Aorta (tissue), 5 donors: ENCODE measurements at regions not wholly inside any gene's neighbourhood (a gene's known extent, or its start where the extent isn't known, plus 50 kb on each side); places are given as distances from the start of the nearest gene placed in this dataset.

ENCODE experiments used
- ATAC-seq: fragments of 200-7000 bp; cut with Tn5 transposase; one replicate; pipeline ENCODE4 v1.9.1; 2022; ENCODE audit warnings: moderate library complexity; ENCODE audit not compliant: low FRiP score
- DNase-seq, 2 donors: peaks; one replicate each; pipeline ENCODE4 v3.0.0-alpha.2; 2020
- H3K27ac ChIP-seq, 2 donors: one replicate each; pipeline ENCODE4 v1.5.1; 2013; ENCODE audit warnings: low read length in 2 of 2, mild to moderate bottlenecking in 2 of 2, moderate library complexity in 2 of 2, control low read depth in 1 of 2, inconsistent platforms in 1 of 2, low read depth in 1 of 2
- H3K27me3 ChIP-seq, 2 donors: one replicate each; pipeline ENCODE4 v1.6.1; 2013; ENCODE audit warnings: control low read depth in 1 of 2, low read length in 1 of 2, mild to moderate bottlenecking in 1 of 2, moderate library complexity in 1 of 2; ENCODE audit not compliant: insufficient read depth in 2 of 2, control insufficient read depth in 1 of 2
- H3K36me3 ChIP-seq, 2 donors: one replicate each; pipeline ENCODE4 v1.6.1; 2013; ENCODE audit warnings: control low read depth in 1 of 2, low read length in 1 of 2, mild to moderate bottlenecking in 1 of 2; ENCODE audit not compliant: insufficient read depth in 2 of 2, control insufficient read depth in 1 of 2
- H3K4me1 ChIP-seq, 2 donors: one replicate each; pipeline ENCODE4 v1.6.1; 2013; ENCODE audit warnings: low read length in 2 of 2, control low read depth in 1 of 2, mild to moderate bottlenecking in 1 of 2, moderate library complexity in 1 of 2; ENCODE audit not compliant: insufficient read depth in 2 of 2, control insufficient read depth in 1 of 2
- H3K4me3 ChIP-seq, 2 donors: one replicate each; pipeline ENCODE4 v1.5.1; 2013; ENCODE audit warnings: low read length in 2 of 2, control low read depth in 1 of 2, mild to moderate bottlenecking in 1 of 2
- H3K9me3 ChIP-seq: one replicate; pipeline ENCODE4 v1.6.1; 2013; ENCODE audit warnings: mild to moderate bottlenecking, low read length; ENCODE audit not compliant: control insufficient read depth
- WGBS, 2 donors: extraction: QIAGEN DNeasy Blood & Tissue Kit; methylation state at CpG; one replicate each; pipeline ENCODE4 v1.1.7; 2013; 5-methylcytosine and 5-hydroxymethylcytosine counted together
- intact Hi-C, 2 donors: fragments of 100-400 bp; cut with DNase I; formaldehyde crosslinking; loops; one replicate each; pipeline versions ENCODE4 v1.14.2 to v1.15.0; 2022
- donor health status: healthy with polysubstance abuse.
- donor health status: Bipolar disorder and iron deficiency.
- donor health status: DM: no; HTN: no; CAD: no.
- donor health status: DM: no; HTN: no; CAD: no.
- donor health status: DM: yes; HTN: yes; CAD: no.

DNA sequence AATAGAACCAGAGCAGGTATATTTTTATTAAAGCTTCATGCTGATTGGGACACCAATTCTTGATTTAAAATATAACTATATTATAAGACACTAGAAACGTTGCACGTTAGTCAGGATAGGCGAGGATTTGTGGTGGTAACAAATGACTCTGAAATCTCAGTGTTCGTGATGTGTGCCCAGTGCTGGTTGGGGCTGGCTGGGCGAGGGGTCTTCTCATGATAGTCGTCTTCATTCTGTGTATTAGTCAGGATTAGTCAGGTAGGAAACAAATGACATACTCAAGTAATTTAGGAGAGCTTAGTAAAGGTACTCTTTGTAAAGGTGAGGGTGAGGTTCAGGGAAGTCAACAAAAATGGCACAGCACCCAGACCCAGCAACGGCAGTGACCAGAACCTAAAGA, 73.9 kb upstream of the HIF1A start:
- Histone ChIP-seq H3K4me3 (no peak overlapping the region), H3K27me3 (no peaks in the 10 kb centered on the region), H3K4me1 (peaks cover 0 to under 1% of the 10 kb centered on the region in 2 donors), H3K27ac (no peak overlapping the region), H3K36me3 (no peaks in the 10 kb centered on the region), H3K9me3 (no peaks in the 10 kb centered on the region)
- no peak for DNase-seq
- 81 to 82% methylated on average over 7 of the region's 7 CpGs for WGBS, 2 donors
- ATAC-seq, result no peak
- intact Hi-C loops, result no loop called here

DNA sequence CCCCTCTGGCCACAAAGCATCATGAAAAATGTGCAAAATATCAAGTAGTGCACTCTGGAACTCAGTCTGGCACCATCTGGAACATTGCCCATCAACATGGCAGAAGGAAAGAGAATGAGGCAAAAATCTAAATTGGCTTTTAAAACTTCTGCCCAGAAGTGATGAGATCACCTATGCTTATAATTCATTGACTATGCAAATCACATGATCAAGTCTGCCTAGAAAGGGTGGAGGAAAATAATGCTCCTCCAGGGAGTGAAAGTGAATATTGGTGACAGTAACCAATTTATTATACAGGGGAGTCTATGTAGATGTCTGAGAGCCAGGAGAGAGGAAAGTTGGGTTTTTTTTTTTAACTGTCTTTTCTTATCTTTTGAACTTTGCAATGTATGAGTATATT, 73.3 kb upstream of the HIF1A start:
- no peak overlapping the region for H3K4me3 ChIP-seq
- ATAC-seq (no peak), DNase-seq (no peak)
- no peaks in the 10 kb centered on the region for H3K27me3 ChIP-seq
- no peaks in the 10 kb centered on the region for H3K4me1 ChIP-seq
- intact Hi-C loops, result no loop called here
- H3K36me3 ChIP-seq, result no peaks in the 10 kb centered on the region
- H3K9me3 ChIP-seq, result no peaks in the 10 kb centered on the region
- H3K27ac ChIP-seq, result no peak overlapping the region

DNA sequence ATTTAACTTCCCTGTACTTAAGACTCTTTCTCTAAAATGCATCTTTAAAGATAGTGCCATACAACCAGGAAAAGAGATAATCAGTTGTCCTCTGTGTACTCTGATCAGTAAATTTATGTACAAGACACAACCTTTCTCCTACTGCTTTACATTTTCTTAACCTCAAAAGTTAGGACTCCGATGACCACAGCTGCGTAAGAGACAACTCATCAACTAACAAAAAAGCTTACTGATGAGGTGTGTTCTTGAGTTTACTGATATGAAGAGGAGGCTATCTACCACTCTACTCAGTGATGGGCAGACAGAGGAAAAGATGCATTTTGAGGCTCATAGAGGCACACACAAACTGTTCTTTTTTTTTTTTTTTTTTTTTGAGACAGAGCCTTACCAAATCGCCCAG, 71.4 kb upstream of the HIF1A start:
- Histone ChIP-seq H3K27ac (no peak overlapping the region), H3K9me3 (no peaks in the 10 kb centered on the region), H3K36me3 (no peaks in the 10 kb centered on the region), H3K4me3 (no peak overlapping the region), H3K27me3 (no peaks in the 10 kb centered on the region), H3K4me1 (no peaks in the 10 kb centered on the region)
- WGBS, 2 donors, result 92 to 94% methylated on average over 3 of the region's 3 CpGs
- DNase-seq (no peak), ATAC-seq (no peak)
- intact Hi-C loops, result no loop called here

- Histone ChIP-seq H3K9me3 (no peaks in the 10 kb centered on the region), H3K36me3 (no peaks in the 10 kb centered on the region), H3K4me1 (no peaks in the 10 kb centered on the region), H3K4me3 (no peak overlapping the region), H3K27me3 (no peaks in the 10 kb centered on the region), H3K27ac (no peak overlapping the region)
- DNase-seq (no peak), ATAC-seq (no peak)
- intact Hi-C loops, result no loop called here
- 96 to 98% methylated on average over 1 of the region's 1 CpG for WGBS, 2 donors
Measured at GRCh38 chr14:61625165-61625564, 70.1 kb upstream of the HIF1A start.

- Histone ChIP-seq H3K4me3 (no peak overlapping the region), H3K4me1 (no peaks in the 10 kb centered on the region), H3K36me3 (no peaks in the 10 kb centered on the region), H3K9me3 (no peaks in the 10 kb centered on the region), H3K27ac (no peak overlapping the region), H3K27me3 (no peaks in the 10 kb centered on the region)
- 95 to 96% methylated on average over 2 of the region's 2 CpGs for WGBS, 2 donors
- DNase-seq, result no peak
- intact Hi-C loops, result no loop called here
- no peak for ATAC-seq
Measured at GRCh38 chr14:61627612-61628011, 67.7 kb upstream of the HIF1A start.

- no peak overlapping the region for H3K27ac ChIP-seq
- WGBS, 2 donors, result 96% methylated on average over 3 of the region's 3 CpGs
- H3K9me3 ChIP-seq, result no peaks in the 10 kb centered on the region
- H3K36me3 ChIP-seq, result no peaks in the 10 kb centered on the region
- DNase-seq, result no peak
- H3K4me3 ChIP-seq, result no peak overlapping the region
- intact Hi-C loops, result no loop called here
- no peaks in the 10 kb centered on the region for H3K4me1 ChIP-seq
- ATAC-seq, result no peak
- no peaks in the 10 kb centered on the region for H3K27me3 ChIP-seq
Measured at GRCh38 chr14:61628016-61628725, 67.1 kb upstream of the HIF1A start.

GRCh38 chr14:61630399-61631044, 64.8 kb upstream of the HIF1A start:
- intact Hi-C loops, result no loop called here
- Histone ChIP-seq H3K27me3 (no peaks in the 10 kb centered on the region), H3K4me3 (no peak overlapping the region), H3K4me1 (no peaks in the 10 kb centered on the region), H3K9me3 (no peaks in the 10 kb centered on the region), H3K27ac (no peak overlapping the region), H3K36me3 (no peaks in the 10 kb centered on the region)
- WGBS, 2 donors, result 58 to 68% methylated on average over 4 of the region's 4 CpGs
- DNase-seq (no peak), ATAC-seq (no peak)

GRCh38 chr14:61631045-61631687, 64.1 kb upstream of the HIF1A start:
- Histone ChIP-seq H3K27me3 (no peaks in the 10 kb centered on the region), H3K36me3 (no peaks in the 10 kb centered on the region), H3K4me1 (no peaks in the 10 kb centered on the region), H3K4me3 (no peak overlapping the region), H3K9me3 (no peaks in the 10 kb centered on the region), H3K27ac (no peak overlapping the region)
- WGBS, 2 donors, result 89 to 90% methylated on average over 6 of the region's 6 CpGs
- DNase-seq, result no peak
- intact Hi-C loops, result no loop called here
- ATAC-seq, result no peak

DNA sequence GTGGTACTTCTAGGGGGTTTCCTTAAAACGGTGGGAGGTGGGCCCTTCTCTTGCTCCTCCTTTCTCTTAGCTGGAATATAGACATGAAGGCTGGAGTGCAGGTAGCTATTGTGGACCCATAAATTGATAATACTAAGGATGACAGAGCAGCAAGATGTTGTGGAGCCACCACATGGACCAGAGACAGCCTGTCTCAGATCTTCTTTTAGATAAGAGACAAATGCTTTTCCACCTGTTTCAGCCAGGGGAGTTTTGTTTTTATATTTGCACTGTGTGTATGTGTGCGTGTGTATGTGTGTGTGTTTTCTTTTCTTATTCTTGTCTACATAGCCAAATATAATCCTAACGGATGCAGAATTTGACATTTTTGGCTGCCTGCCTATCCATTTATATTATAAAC, 62.9 kb upstream of the HIF1A start:
- intact Hi-C loops, result no loop called here
- WGBS, 2 donors, result 81 to 82% methylated on average over 3 of the region's 3 CpGs
- no peaks in the 10 kb centered on the region for H3K9me3 ChIP-seq
- H3K4me3 ChIP-seq, result no peak overlapping the region
- H3K36me3 ChIP-seq, result no peaks in the 10 kb centered on the region
- DNase-seq, result no peak
- H3K27ac ChIP-seq, result no peak overlapping the region
- no peak for ATAC-seq
- no peaks in the 10 kb centered on the region for H3K27me3 ChIP-seq
- H3K4me1 ChIP-seq, result no peaks in the 10 kb centered on the region
